Muscle layer of duodenum (tissue), 2 donors: ENCODE measurements at regions not wholly inside any gene's neighbourhood (a gene's known extent, or its start where the extent isn't known, plus 50 kb on each side); places are given as distances from the start of the nearest gene placed in this dataset.
"Not testable (repeated sequence)": the region's sequence is repeated elsewhere in the genome, so short reads cannot be mapped to it uniquely, and the experiment has no call there.

ENCODE experiments used
- H3K27ac ChIP-seq: one replicate; pipeline ENCODE4 v1.7.0; 2013; ENCODE audit warnings: mild to moderate bottlenecking, low read length
- H3K27me3 ChIP-seq: one replicate; pipeline ENCODE4 v1.7.0; 2013; ENCODE audit warnings: low read depth, mild to moderate bottlenecking, control low read depth, low read length
- H3K36me3 ChIP-seq, 2 donors: one replicate each; pipeline ENCODE4 v1.7.0; 2013; ENCODE audit warnings: low read length in 2 of 2, control low read depth in 1 of 2, mild to moderate bottlenecking in 1 of 2; ENCODE audit not compliant: insufficient read depth in 2 of 2, control insufficient read depth in 1 of 2
- H3K4me1 ChIP-seq, 2 donors: one replicate each; pipeline ENCODE4 v1.7.0; 2013; ENCODE audit warnings: low read length in 2 of 2, mild to moderate bottlenecking in 2 of 2, control low read depth in 1 of 2, moderate library complexity in 1 of 2; ENCODE audit not compliant: insufficient read depth in 2 of 2, control insufficient read depth in 1 of 2
- H3K4me3 ChIP-seq, 2 donors: one replicate each; pipeline ENCODE4 v1.7.0; 2013; ENCODE audit warnings: low read length in 2 of 2, low read depth in 1 of 2, mild to moderate bottlenecking in 1 of 2
- H3K9me3 ChIP-seq, 2 donors: one replicate each; pipeline ENCODE4 v1.7.0; 2013; ENCODE audit warnings: low read length in 2 of 2, control low read depth in 1 of 2, mild to moderate bottlenecking in 1 of 2; ENCODE audit not compliant: control insufficient read depth in 1 of 2
- donor health status: healthy.

DNA sequence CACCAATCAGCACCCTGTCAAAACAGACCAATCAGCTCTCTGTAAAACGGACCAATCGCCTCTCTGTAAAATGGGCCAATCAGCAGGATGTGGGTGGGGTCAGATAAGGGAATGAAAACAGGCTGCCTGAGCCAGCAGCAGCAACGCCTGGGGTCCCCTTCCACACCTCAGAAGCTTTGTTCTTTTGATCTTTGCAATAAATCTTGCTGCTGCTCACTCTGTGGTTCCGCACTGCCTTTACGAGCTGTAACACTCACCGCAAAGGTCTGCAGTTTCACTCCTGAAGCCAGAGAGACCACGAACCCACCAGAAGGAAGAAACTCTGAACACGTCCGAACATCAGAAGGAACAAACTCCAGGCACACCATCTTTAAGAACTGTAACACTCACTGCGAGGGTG is 251.4 kb downstream of the ZIC4 start:
- H3K27me3 ChIP-seq, H3K4me1 ChIP-seq, H3K9me3 ChIP-seq, H3K27ac ChIP-seq, H3K36me3 ChIP-seq, H3K4me3 ChIP-seq: not testable (repeated sequence)

DNA sequence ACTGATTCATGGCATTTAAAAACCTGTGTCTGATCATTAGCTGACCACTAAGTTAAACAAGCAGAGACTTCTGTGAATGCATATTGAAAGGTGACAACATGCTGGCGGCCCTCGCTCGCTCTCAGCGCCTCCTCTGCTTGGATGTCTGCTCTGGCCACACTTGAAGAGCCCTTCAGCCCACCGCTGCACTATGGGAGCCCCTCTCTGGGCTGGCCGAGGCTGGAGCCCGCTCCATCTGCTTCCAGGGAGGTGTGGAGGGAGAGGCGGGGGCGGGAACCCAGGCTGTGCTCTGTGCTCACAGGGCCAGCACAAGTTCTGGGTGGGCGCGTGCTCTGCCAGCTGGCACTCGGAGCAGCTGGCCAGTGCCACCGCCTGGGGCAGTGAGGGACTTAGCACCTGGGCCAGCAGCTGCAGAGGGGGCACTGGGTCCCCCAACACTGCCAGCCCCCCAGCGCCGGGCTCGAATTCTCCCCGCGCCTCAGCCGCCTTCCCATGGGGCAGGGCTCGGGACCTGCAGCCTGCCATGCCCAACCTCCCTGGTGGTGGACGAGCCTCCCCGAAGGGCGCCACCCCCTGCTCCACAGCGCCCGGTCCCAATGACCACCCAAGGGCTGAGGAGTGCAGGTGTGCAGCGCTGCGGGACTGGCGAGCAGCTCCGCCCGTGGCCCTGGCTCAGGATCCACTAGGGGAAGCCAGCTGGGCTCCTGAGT is 252.4 kb downstream of the ZIC4 start:
- H3K36me3 ChIP-seq = no peaks in the 10 kb centered on the region
- H3K4me1 ChIP-seq = no peaks in the 10 kb centered on the region
- no peak overlapping the region for H3K4me3 ChIP-seq
- H3K27me3 ChIP-seq = no peaks in the 10 kb centered on the region
- peaks cover 0 to 3% of the 10 kb centered on the region in 2 donors for H3K9me3 ChIP-seq
- H3K27ac ChIP-seq = no peak overlapping the region

- Histone ChIP-seq H3K27me3 (no peaks in the 10 kb centered on the region), H3K36me3 (no peaks in the 10 kb centered on the region), H3K9me3 (peaks cover 0 to 3% of the 10 kb centered on the region in 2 donors), H3K4me1 (no peaks in the 10 kb centered on the region), H3K27ac (no peak overlapping the region), H3K4me3 (no peak overlapping the region)
These were observed 253.9 kb downstream of the ZIC4 start for GRCh38 chr3:147152476-147152875.

DNA sequence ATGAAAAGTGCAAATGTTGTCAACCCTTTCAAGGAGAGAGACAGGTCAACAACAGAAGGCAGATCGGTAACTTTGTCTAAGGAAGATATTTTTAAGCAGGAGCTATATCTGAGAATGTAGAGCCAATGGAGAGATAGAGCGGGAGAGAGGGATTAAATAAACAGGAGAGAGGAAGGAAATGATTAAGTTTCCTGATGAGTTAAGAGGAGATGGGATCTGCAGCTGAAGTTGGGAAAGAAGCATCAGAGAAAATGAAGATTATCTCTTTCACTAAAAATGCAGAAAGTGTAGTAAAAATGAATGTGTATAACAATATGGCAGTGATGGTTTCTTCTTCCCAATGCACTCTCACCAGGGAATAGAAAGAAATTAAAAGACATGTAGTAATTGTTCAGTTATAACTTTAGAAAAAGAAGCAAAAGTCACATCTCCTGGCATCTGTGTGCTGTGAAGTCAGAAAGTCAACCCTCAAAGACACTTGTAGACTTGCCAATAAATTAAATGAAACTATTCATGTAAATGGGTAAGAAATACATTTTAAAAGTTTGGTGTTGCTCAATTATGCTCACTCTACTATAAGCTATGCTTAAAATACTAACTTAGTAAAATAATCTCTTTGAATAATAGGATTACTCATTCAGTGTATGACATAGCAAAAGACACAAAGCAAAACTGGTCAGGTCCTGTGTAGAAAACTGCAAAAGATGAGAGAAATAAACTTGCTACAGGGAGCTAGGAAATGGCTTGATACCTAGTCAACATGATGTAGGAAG is 264.6 kb downstream of the ZIC4 start:
- Histone ChIP-seq H3K4me3 (no peak overlapping the region), H3K9me3 (peaks cover 0 to 3% of the 10 kb centered on the region in 2 donors), H3K27ac (no peak overlapping the region), H3K27me3 (no peaks in the 10 kb centered on the region), H3K36me3 (no peaks in the 10 kb centered on the region), H3K4me1 (no peaks in the 10 kb centered on the region)

- Histone ChIP-seq H3K4me3 (no peak overlapping the region), H3K27me3 (no peaks in the 10 kb centered on the region), H3K4me1 (no peaks in the 10 kb centered on the region), H3K36me3 (no peaks in the 10 kb centered on the region), H3K27ac (no peak overlapping the region), H3K9me3 (peaks cover 0 to 3% of the 10 kb centered on the region in 2 donors)
These were observed 267.0 kb downstream of the ZIC4 start for GRCh38 chr3:147139341-147139740.

GRCh38 chr3:147132168-147132567 is 274.2 kb downstream of the ZIC4 start:
- H3K4me3 ChIP-seq = no peak overlapping the region
- H3K9me3 ChIP-seq = peaks cover 0 to 7% of the 10 kb centered on the region in 2 donors
- no peaks in the 10 kb centered on the region for H3K4me1 ChIP-seq
- H3K27ac ChIP-seq = no peak overlapping the region
- H3K36me3 ChIP-seq = no peaks in the 10 kb centered on the region
- H3K27me3 ChIP-seq = no peaks in the 10 kb centered on the region

GRCh38 chr3:147130461-147130860 is 275.9 kb downstream of the ZIC4 start:
- Histone ChIP-seq H3K36me3 (no peaks in the 10 kb centered on the region), H3K9me3 (peaks cover 0 to 7% of the 10 kb centered on the region in 2 donors), H3K27me3 (no peaks in the 10 kb centered on the region), H3K4me1 (no peaks in the 10 kb centered on the region), H3K27ac (no peak overlapping the region), H3K4me3 (no peak overlapping the region)

GRCh38 chr3:147129665-147130064 is 276.7 kb downstream of the ZIC4 start:
- H3K27ac ChIP-seq = no peak overlapping the region
- no peaks in the 10 kb centered on the region for H3K27me3 ChIP-seq
- H3K4me1 ChIP-seq = no peaks in the 10 kb centered on the region

GRCh38 chr3:147122350-147122749 is 284.0 kb downstream of the ZIC4 start:
- Histone ChIP-seq H3K4me1 (no peaks in the 10 kb centered on the region), H3K9me3 (no peaks in the 10 kb centered on the region), H3K27me3 (no peaks in the 10 kb centered on the region), H3K4me3 (no peak overlapping the region), H3K36me3 (no peaks in the 10 kb centered on the region), H3K27ac (no peak overlapping the region)

More at GRCh38 chr3:147129665-147130064, 276.7 kb downstream of the ZIC4 start:
- Histone ChIP-seq H3K4me3 (no peak overlapping the region), H3K9me3 (peaks cover 0 to 7% of the 10 kb centered on the region in 2 donors), H3K36me3 (no peaks in the 10 kb centered on the region)

- Histone ChIP-seq H3K4me3 (no peak overlapping the region), H3K27ac (no peak overlapping the region), H3K36me3 (no peaks in the 10 kb centered on the region), H3K4me1 (no peaks in the 10 kb centered on the region), H3K9me3 (no peaks in the 10 kb centered on the region), H3K27me3 (no peaks in the 10 kb centered on the region)
These were observed 286.4 kb downstream of the ZIC4 start for GRCh38 chr3:147119989-147120388.

- H3K27ac ChIP-seq = no peak overlapping the region
- H3K4me1 ChIP-seq = no peaks in the 10 kb centered on the region
- no peak overlapping the region for H3K4me3 ChIP-seq
- no peaks in the 10 kb centered on the region for H3K9me3 ChIP-seq
- no peaks in the 10 kb centered on the region for H3K27me3 ChIP-seq
- H3K36me3 ChIP-seq = no peaks in the 10 kb centered on the region
These were observed 287.0 kb downstream of the ZIC4 start for GRCh38 chr3:147119346-147119745.
